ENCODE measurements at regions not wholly inside any gene's neighbourhood (a gene's known extent, or its start where the extent isn't known, plus 50 kb on each side); places are given as distances from the start of the nearest gene placed in this dataset.
"Not testable (repeated sequence)": the region's sequence is repeated elsewhere in the genome, so short reads cannot be mapped to it uniquely, and the experiment has no call there.

DNA sequence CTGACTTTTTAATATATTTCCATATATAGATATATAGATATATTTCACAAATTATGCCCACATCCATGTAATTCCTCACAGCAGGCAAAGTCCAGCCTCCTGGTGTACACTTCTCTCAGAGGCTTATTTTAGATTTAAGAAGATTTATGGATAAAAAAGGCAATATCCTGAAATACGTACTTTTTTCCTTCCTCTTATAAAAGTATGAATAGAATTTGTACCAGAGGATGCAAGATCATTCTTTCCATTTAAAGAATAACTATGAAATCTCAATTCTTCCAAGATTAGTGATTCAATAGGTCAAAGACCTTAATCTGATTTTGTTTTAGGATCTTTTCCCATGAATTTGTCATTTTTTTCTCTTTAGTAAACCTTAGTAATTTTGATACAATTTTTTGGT is 597.9 kb upstream of the TBL1XR1 start:
- H3K9me3 ChIP-seq: no peaks in the 10 kb centered on the region
- H3K27ac ChIP-seq: no peak overlapping the region
- no peak overlapping the region for H3K4me3 ChIP-seq
- no peaks in the 10 kb centered on the region for H3K27me3 ChIP-seq
- in situ Hi-C loops (cut with MboI; ENCODE audit: low sequenced_read_pairs in 4 of 4): loop anchor here in 2 of 4 donors (25.0 kb wide), 1 partner anchor 758 kb away; no protein-coding TSS in a partner anchor
- DNase-seq (no peak), ATAC-seq (no peak)
- intact Hi-C loops (cut with DNase I; ENCODE audit: low total_unique reads): no loop called here
- no peak for TF ChIP-seq POLR2A (IDR thresholded peaks at IDR 0.05)
- TF ChIP-seq, protein P1, sequence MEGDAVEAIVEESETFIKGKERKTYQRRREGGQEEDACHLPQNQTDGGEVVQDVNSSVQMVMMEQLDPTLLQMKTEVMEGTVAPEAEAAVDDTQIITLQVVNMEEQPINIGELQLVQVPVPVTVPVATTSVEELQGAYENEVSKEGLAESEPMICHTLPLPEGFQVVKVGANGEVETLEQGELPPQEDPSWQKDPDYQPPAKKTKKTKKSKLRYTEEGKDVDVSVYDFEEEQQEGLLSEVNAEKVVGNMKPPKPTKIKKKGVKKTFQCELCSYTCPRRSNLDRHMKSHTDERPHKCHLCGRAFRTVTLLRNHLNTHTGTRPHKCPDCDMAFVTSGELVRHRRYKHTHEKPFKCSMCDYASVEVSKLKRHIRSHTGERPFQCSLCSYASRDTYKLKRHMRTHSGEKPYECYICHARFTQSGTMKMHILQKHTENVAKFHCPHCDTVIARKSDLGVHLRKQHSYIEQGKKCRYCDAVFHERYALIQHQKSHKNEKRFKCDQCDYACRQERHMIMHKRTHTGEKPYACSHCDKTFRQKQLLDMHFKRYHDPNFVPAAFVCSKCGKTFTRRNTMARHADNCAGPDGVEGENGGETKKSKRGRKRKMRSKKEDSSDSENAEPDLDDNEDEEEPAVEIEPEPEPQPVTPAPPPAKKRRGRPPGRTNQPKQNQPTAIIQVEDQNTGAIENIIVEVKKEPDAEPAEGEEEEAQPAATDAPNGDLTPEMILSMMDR (IDR thresholded peaks at IDR 0.05 in 4 of 5, conservative IDR thresholded peaks at IDR 0.05 in 1 of 5): no peak
- H3K36me3 ChIP-seq: no peaks in the 10 kb centered on the region
- no peaks in the 10 kb centered on the region for H3K4me1 ChIP-seq

- DNase-seq (no peak), ATAC-seq (no peak)
- Histone ChIP-seq H3K4me1 (no peaks in the 10 kb centered on the region), H3K27ac (no peak overlapping the region), H3K9me3 (no peaks in the 10 kb centered on the region), H3K36me3 (no peaks in the 10 kb centered on the region), H3K4me3 (no peak overlapping the region), H3K27me3 (no peaks in the 10 kb centered on the region)
- in situ Hi-C loops (cut with MboI; ENCODE audit: low sequenced_read_pairs in 4 of 4) (loop anchor here in 2 of 4 donors (25.0 kb wide), 1 partner anchor 759 kb away; no protein-coding TSS in a partner anchor), intact Hi-C loops (cut with DNase I; ENCODE audit: low total_unique reads) (no loop called here)
- TF ChIP-seq, protein P1 (IDR thresholded peaks at IDR 0.05 in 4 of 5, conservative IDR thresholded peaks at IDR 0.05 in 1 of 5): no peak
- TF ChIP-seq POLR2A (IDR thresholded peaks at IDR 0.05): no peak
These were observed 598.6 kb upstream of the TBL1XR1 start for GRCh38 chr3:177795859-177796258.

DNA sequence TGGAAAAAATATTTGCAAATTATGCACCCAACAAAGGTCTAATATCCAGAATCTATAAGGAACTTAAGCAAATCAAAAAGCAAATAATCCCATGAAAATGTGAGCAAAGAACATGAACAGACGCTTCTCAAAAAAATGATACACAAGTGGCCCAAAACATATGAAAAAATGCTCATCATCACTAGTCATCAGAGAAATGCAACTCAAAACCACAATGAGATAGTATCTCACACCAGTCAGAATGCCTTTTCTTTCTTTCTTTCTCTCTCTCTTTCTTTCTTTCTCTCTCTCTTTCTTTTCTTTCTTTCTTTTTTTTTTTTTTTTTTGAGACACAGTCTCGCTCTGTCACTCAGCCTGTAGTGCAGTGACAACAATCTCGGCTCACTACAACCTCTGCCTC is 602.9 kb upstream of the TBL1XR1 start:
- H3K36me3 ChIP-seq; H3K27ac ChIP-seq; ATAC-seq; H3K4me1 ChIP-seq; in situ Hi-C loops (cut with MboI; ENCODE audit: low sequenced_read_pairs in 4 of 4); H3K27me3 ChIP-seq; H3K4me3 ChIP-seq; H3K9me3 ChIP-seq; DNase-seq; intact Hi-C loops (cut with DNase I; ENCODE audit: low total_unique reads): not testable (repeated sequence)

DNA sequence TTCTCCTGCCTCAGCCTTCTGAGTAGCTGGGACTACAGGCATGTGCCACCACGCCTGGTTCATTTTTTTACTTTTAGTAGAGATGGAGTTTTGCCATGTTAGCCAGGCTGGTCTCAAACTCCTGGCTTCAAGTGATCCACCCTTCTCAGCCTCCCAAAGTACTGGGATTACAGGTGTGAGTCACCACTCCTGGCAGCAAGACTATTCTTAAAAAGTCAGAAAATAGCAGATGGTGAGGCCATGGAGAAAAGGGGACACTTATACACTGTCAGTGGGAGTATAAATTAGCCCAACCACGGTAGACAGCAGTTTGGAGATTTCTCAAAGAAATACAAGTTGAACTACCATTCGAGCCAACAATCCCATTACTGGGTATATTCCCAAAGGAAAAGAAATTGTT is 603.3 kb upstream of the TBL1XR1 start:
- H3K27ac ChIP-seq: no peak overlapping the region
- in situ Hi-C loops (cut with MboI; ENCODE audit: low sequenced_read_pairs in 4 of 4) (no loop called here), intact Hi-C loops (cut with DNase I; ENCODE audit: low total_unique reads) (no loop called here)
- TF ChIP-seq, protein P1 (IDR thresholded peaks at IDR 0.05 in 4 of 5, conservative IDR thresholded peaks at IDR 0.05 in 1 of 5): no peak
- no peak for TF ChIP-seq POLR2A (IDR thresholded peaks at IDR 0.05)
- no peaks in the 10 kb centered on the region for H3K36me3 ChIP-seq
- H3K4me3 ChIP-seq: no peak overlapping the region
- no peak for ATAC-seq
- H3K4me1 ChIP-seq: no peaks in the 10 kb centered on the region
- no peaks in the 10 kb centered on the region for H3K27me3 ChIP-seq
- H3K9me3 ChIP-seq: no peaks in the 10 kb centered on the region
- no peak for DNase-seq

DNA sequence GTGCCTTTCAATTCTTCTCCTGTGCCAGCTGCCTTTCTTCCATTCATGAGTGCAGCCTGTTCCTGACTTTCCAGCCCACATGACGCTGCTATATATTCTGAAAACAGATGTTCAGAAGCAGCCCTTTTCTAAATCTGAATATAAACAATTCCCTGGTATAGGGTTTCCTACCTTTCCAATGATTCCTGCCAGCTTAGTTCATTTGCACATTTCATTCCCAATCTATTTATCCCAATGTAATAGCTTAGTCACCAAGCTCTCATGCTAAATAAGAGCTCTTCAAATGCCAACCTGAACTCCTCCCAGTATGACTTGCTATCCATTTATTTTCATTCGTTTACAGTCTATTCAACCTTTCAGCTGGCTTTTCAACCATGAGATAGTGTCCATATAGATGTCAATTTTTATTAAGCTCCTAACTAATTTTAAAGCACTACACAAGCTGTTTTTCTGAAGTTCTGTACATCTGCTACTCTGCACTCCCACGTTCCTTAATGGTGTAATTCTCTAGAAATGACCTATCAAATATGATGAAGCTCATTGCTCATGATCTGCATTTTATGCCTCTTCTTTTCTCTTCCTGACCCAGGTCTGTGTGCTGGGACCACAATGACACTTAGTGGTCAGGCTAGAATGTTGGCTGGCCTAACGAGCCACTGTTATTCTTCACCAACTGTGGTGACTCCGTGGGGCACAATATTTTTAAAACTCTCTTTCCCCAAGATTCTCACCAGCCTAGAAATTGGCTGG is 605.0 kb upstream of the TBL1XR1 start:
- DNase-seq: no peak
- ATAC-seq: no peak

More for the DNA sequence above, 605.0 kb upstream of the TBL1XR1 start:
- Histone ChIP-seq H3K4me1 (no peaks in the 10 kb centered on the region), H3K4me3 (no peak overlapping the region), H3K27ac (no peak overlapping the region), H3K36me3 (no peaks in the 10 kb centered on the region), H3K27me3 (no peaks in the 10 kb centered on the region), H3K9me3 (no peaks in the 10 kb centered on the region)
- in situ Hi-C loops (cut with MboI; ENCODE audit: low sequenced_read_pairs in 4 of 4): no loop called here
- intact Hi-C loops (cut with DNase I; ENCODE audit: low total_unique reads): no loop called here
- TF ChIP-seq, protein P1 (IDR thresholded peaks at IDR 0.05 in 4 of 5, conservative IDR thresholded peaks at IDR 0.05 in 1 of 5): no peak
- TF ChIP-seq POLR2A (IDR thresholded peaks at IDR 0.05): no peak
